ENCODE measurements at regions not wholly inside any gene's neighbourhood (a gene's known extent, or its start where the extent isn't known, plus 50 kb on each side); places are given as distances from the start of the nearest gene placed in this dataset.

DNA sequence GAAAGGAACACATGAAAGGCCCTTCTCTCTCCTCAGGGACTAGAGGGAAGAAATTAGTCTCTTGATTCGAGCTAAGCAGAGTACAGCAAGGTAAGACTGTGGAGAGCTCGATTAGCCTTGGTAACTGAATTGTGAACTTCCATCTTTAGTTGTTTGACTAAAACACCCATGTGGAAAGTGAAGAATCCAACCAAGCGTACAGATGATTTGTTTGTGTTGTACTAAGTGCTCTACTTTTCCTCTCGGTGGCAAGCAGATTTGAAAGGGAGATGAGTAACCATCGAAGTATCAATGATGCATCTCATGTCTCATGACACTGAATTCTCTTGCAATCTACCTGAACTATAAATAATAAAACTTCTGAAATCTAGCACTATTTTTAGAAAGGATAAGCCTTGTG, 80.7 kb downstream of the FZD1 start:
- no peak for TF ChIP-seq POLR2A (IDR thresholded peaks at IDR 0.05)
- TF ChIP-seq, protein P1, sequence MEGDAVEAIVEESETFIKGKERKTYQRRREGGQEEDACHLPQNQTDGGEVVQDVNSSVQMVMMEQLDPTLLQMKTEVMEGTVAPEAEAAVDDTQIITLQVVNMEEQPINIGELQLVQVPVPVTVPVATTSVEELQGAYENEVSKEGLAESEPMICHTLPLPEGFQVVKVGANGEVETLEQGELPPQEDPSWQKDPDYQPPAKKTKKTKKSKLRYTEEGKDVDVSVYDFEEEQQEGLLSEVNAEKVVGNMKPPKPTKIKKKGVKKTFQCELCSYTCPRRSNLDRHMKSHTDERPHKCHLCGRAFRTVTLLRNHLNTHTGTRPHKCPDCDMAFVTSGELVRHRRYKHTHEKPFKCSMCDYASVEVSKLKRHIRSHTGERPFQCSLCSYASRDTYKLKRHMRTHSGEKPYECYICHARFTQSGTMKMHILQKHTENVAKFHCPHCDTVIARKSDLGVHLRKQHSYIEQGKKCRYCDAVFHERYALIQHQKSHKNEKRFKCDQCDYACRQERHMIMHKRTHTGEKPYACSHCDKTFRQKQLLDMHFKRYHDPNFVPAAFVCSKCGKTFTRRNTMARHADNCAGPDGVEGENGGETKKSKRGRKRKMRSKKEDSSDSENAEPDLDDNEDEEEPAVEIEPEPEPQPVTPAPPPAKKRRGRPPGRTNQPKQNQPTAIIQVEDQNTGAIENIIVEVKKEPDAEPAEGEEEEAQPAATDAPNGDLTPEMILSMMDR (IDR thresholded peaks at IDR 0.05): no peak
- TF ChIP-seq EP300 (IDR thresholded peaks at IDR 0.05): no peak

Measured in stomach (tissue), 4 donors.